CD14-positive monocyte (primary cell): ENCODE measurements at regions not wholly inside any gene's neighbourhood (a gene's known extent, or its start where the extent isn't known, plus 50 kb on each side); places are given as distances from the start of the nearest gene placed in this dataset.

ENCODE experiments used
- DNase-seq, 3 donors: peaks; one replicate each; pipeline ENCODE4 v3.0.0-alpha.2; 2011 to 2022
- H2AFZ ChIP-seq: 2 replicates; pipeline ENCODE4 v1.6.0; 2012; ENCODE audit warnings: mild to moderate bottlenecking, low read depth, low read length, inconsistent platforms; ENCODE audit not compliant: insufficient read depth, poor library complexity, severe bottlenecking
- H3K27ac ChIP-seq, 2 donors: 1 replicate in 1 of 2; 2 replicates in 1 of 2; pipeline ENCODE4 v1.5.1; 2012 to 2013; ENCODE audit warnings: low read length in 2 of 2, control low read depth in 1 of 2, inconsistent platforms in 1 of 2, low read depth in 1 of 2, mild to moderate bottlenecking in 1 of 2
- H3K27me3 ChIP-seq, 2 donors: one replicate each; pipeline versions ENCODE4 v1.6.0 to v1.6.1; 2011 to 2013; ENCODE audit warnings: low read length in 2 of 2; ENCODE audit not compliant: control insufficient read depth in 2 of 2, insufficient read depth in 2 of 2
- H3K36me3 ChIP-seq, 2 donors: replicated peaks in 1 of 2; 1 replicate in 1 of 2; 2 replicates in 1 of 2; pipeline versions ENCODE4 v1.5.1 to v1.6.1; 2012 to 2013; ENCODE audit warnings: low read length in 2 of 2, control low read depth in 1 of 2, inconsistent platforms in 1 of 2, mild to moderate bottlenecking in 1 of 2; ENCODE audit not compliant: insufficient read depth in 2 of 2, control insufficient read depth in 1 of 2
- H3K4me1 ChIP-seq, 2 donors: 1 replicate in 1 of 2; 2 replicates in 1 of 2; pipeline versions ENCODE4 v1.5.1 to v1.6.1; 2012 to 2013; ENCODE audit warnings: low read length in 2 of 2, control low read depth in 1 of 2, inconsistent platforms in 1 of 2, mild to moderate bottlenecking in 1 of 2, moderate library complexity in 1 of 2; ENCODE audit not compliant: insufficient read depth in 2 of 2, control insufficient read depth in 1 of 2
- H3K4me2 ChIP-seq: replicated peaks from 2 replicates; pipeline ENCODE3; 2012; ENCODE audit warnings: low read length, moderate library complexity, mild to moderate bottlenecking; ENCODE audit not compliant: poor library complexity, severe bottlenecking; ENCODE audit errors: extremely low read depth
- H3K4me3 ChIP-seq, 3 experiments: fragments of 200-600 bp in 1 of 3; sonication (generic) in 1 of 3; replicated peaks in 1 of 3; 1 replicate in 2 of 3; 2 replicates in 1 of 3; pipeline ENCODE4 v1.5.1; 2011 to 2013; ENCODE audit warnings: low read length in 3 of 3, mild to moderate bottlenecking in 3 of 3, control low read depth in 2 of 3, low read depth in 2 of 3, inconsistent platforms in 1 of 3, moderate library complexity in 1 of 3
- H3K79me2 ChIP-seq: 2 replicates; pipeline ENCODE4 v1.6.0; 2012; ENCODE audit warnings: mild to moderate bottlenecking, control low read depth, inconsistent platforms, low read length, moderate library complexity; ENCODE audit not compliant: insufficient read depth
- H3K9ac ChIP-seq: 2 replicates; pipeline ENCODE4 v1.6.0; 2017; ENCODE audit warnings: low read length, mild to moderate bottlenecking; ENCODE audit not compliant: insufficient read depth, poor library complexity, severe bottlenecking
- H3K9me3 ChIP-seq, 2 donors: replicated peaks in 1 of 2; 1 replicate in 1 of 2; 2 replicates in 1 of 2; pipeline versions ENCODE4 v1.5.1 to v1.6.1; 2012 to 2013; ENCODE audit warnings: low read length in 2 of 2, control low read depth in 1 of 2; ENCODE audit not compliant: control insufficient read depth in 1 of 2, insufficient read depth in 1 of 2
- H4K20me1 ChIP-seq: 2 replicates; pipeline ENCODE4 v1.6.0; 2012; ENCODE audit warnings: mild to moderate bottlenecking, low read length, control low read depth, moderate library complexity; ENCODE audit not compliant: insufficient read depth
- H3K27ac Mint-ChIP-seq, 7 donors: one replicate each; pipeline ENCODE4 v1.8.0; 2020; ENCODE audit warnings: mild to moderate bottlenecking in 7 of 7, mixed read lengths in 7 of 7, moderate library complexity in 6 of 7, inconsistent platforms in 2 of 7
- H3K27me3 Mint-ChIP-seq, 3 donors: one replicate each; pipeline ENCODE4 v1.8.0; 2021 to 2022; ENCODE audit warnings: low read depth in 3 of 3, mild to moderate bottlenecking in 3 of 3, mixed read lengths in 3 of 3, moderate library complexity in 3 of 3, inconsistent platforms in 1 of 3
- H3K36me3 Mint-ChIP-seq, 2 donors: one replicate each; pipeline ENCODE4 v1.8.0; 2020; ENCODE audit warnings: mixed read lengths in 2 of 2, inconsistent platforms in 1 of 2, mild to moderate bottlenecking in 1 of 2
- H3K4me1 Mint-ChIP-seq: one replicate; pipeline ENCODE4 v1.8.0; 2020; ENCODE audit warnings: mild to moderate bottlenecking, mixed read lengths
- H3K4me3 Mint-ChIP-seq, 2 donors: one replicate each; pipeline ENCODE4 v1.8.0; 2020; ENCODE audit warnings: mild to moderate bottlenecking in 2 of 2, mixed read lengths in 2 of 2, moderate library complexity in 1 of 2
- H3K9me3 Mint-ChIP-seq, 7 donors: one replicate each; pipeline ENCODE4 v1.8.0; 2020 to 2022; ENCODE audit warnings: mixed read lengths in 7 of 7, mild to moderate bottlenecking in 6 of 7, moderate library complexity in 6 of 7, inconsistent platforms in 2 of 7
- CTCF ChIP-seq: fragments of 200-600 bp; IDR thresholded peaks from one replicate; pipeline ENCODE4 v1.8.0; 2022; ENCODE audit warnings: antibody characterized with exemption, mild to moderate bottlenecking
- WGBS: methylation state at CpG from one replicate; pipeline ENCODE4 v1.1.5; 2013; ENCODE audit warnings: missing lambda C conversion rate; ENCODE audit not compliant: insufficient coverage; 5-methylcytosine and 5-hydroxymethylcytosine counted together
- intact Hi-C, 2 donors: fragments of 100-400 bp; cut with micrococcal nuclease; formaldehyde crosslinking; loops; one replicate each; pipeline versions ENCODE4 v1.15.0 to v1.15.1; 2023

- H4K20me1 ChIP-seq: no peaks in the 10 kb centered on the region
- H3K27me3 ChIP-seq: peaks cover 5 to 26% of the 10 kb centered on the region in 2 donors
- H3K4me2 ChIP-seq: no peak overlapping the region
- intact Hi-C loops: no loop called here
- Mint-ChIP-seq H3K9me3 (peaks cover 0 to 5% (median 1%) of the 10 kb centered on the region in 7 donors), H3K4me3 (no peak overlapping the region), H3K27me3 (peaks cover 14 to 28% (median 17%) of the 10 kb centered on the region in 3 donors), H3K27ac (no peak overlapping the region), H3K36me3 (no peaks in the 10 kb centered on the region), H3K4me1 (no peaks in the 10 kb centered on the region)
- H3K9me3 ChIP-seq: no peaks in the 10 kb centered on the region
- no peak overlapping the region for H3K9ac ChIP-seq
- DNase-seq: no peak
- whole genome bisulfite sequencing: 8% methylated on average over 4 of the region's 4 CpGs
- H3K79me2 ChIP-seq: no peaks in the 10 kb centered on the region
- no peak overlapping the region for H3K27ac ChIP-seq
- no peaks in the 10 kb centered on the region for H3K4me1 ChIP-seq
- no peaks in the 10 kb centered on the region for H3K36me3 ChIP-seq
- no peak for TF ChIP-seq CTCF
- H2AFZ ChIP-seq: no peak overlapping the region
- H3K4me3 ChIP-seq: no peak overlapping the region
Observed at GRCh38 chr7:32316839-32317238, 173.3 kb downstream of the LSM5 start.

- WGBS: no CpG with 5 or more reads among the region's 2 CpGs
Observed at GRCh38 chr7:32314761-32315160, 175.4 kb downstream of the LSM5 start.

More at GRCh38 chr7:32314761-32315160, 175.4 kb downstream of the LSM5 start:
- Mint-ChIP-seq H3K36me3 (no peaks in the 10 kb centered on the region), H3K9me3 (peaks cover 0 to 7% (median 2%) of the 10 kb centered on the region in 7 donors), H3K4me3 (no peak overlapping the region), H3K27ac (no peak overlapping the region), H3K4me1 (no peaks in the 10 kb centered on the region), H3K27me3 (peaks cover 12 to 23% (median 15%) of the 10 kb centered on the region in 3 donors)
- Histone ChIP-seq H3K4me1 (no peaks in the 10 kb centered on the region), H3K4me2 (no peak overlapping the region), H2AFZ (no peak overlapping the region), H3K36me3 (no peaks in the 10 kb centered on the region), H3K9ac (no peak overlapping the region), H3K4me3 (no peak overlapping the region), H4K20me1 (no peaks in the 10 kb centered on the region), H3K79me2 (no peaks in the 10 kb centered on the region), H3K27me3 (peaks cover 5 to 26% of the 10 kb centered on the region in 2 donors), H3K27ac (no peak overlapping the region), H3K9me3 (no peaks in the 10 kb centered on the region)
- intact Hi-C loops: no loop called here
- DNase-seq: no peak
- no peak for TF ChIP-seq CTCF
